PC-9 (cell line): ENCODE measurements at regions not wholly inside any gene's neighbourhood (a gene's known extent, or its start where the extent isn't known, plus 50 kb on each side); places are given as distances from the start of the nearest gene placed in this dataset.

Source experiments
- BruUV-seq: library from RNA; stranded (reverse); fragments of 400-500 nt; replicated peaks from 2 replicates; lab custom pipeline; 2021; lab: Mats Ljungman, UMichigan
- CTCF ChIA-PET: fragments of 300-600 bp; sonication (Branson Sonifier 250); formaldehyde crosslinking; loops from one replicate; lab custom pipeline; 2022; ENCODE audit warnings: antibody characterized with exemption; lab: Charles Lee
- POLR2A ChIA-PET: fragments of 300-600 bp; sonication (Branson Sonifier 250); formaldehyde crosslinking; loops from one replicate; lab custom pipeline; 2022; ENCODE audit warnings: antibody characterized with exemption; ENCODE audit not compliant: unreplicated experiment; lab: Charles Lee
- DNase-seq, 2 experiments: peaks; one replicate each; pipeline versions ENCODE4 v3.0.0 to v3.0.0-alpha.2; 2015 to 2022; ENCODE audit warnings: mixed read lengths in 1 of 2
- H2AFZ ChIP-seq: fragments of 200-600 bp; sonication (generic); 2 replicates; pipeline ENCODE4 v1.8.1; 2017; ENCODE audit warnings: antibody characterized with exemption
- H3F3A ChIP-seq: fragments of 200-600 bp; sonication (generic); 2 replicates; pipeline ENCODE4 v1.8.1; 2017; ENCODE audit warnings: antibody characterized with exemption, mild to moderate bottlenecking, low read depth; ENCODE audit not compliant: insufficient read depth
- H3K27ac ChIP-seq: fragments of 200-600 bp; sonication (generic); 2 replicates; pipeline ENCODE4 v1.6.1; 2016; ENCODE audit warnings: mixed run types
- H3K27me3 ChIP-seq: fragments of 200-600 bp; sonication (generic); 2 replicates; pipeline ENCODE4 v1.6.1; 2016; ENCODE audit warnings: low read depth, mixed run types; ENCODE audit not compliant: insufficient read depth
- H3K36me3 ChIP-seq: fragments of 200-600 bp; sonication (generic); 2 replicates; pipeline ENCODE4 v1.6.1; 2016; ENCODE audit warnings: low read depth, mixed run types
- H3K4me1 ChIP-seq: fragments of 200-600 bp; sonication (generic); replicated peaks from 2 replicates; pipeline ENCODE4 v1.6.1; 2016; ENCODE audit warnings: mixed run types; ENCODE audit not compliant: insufficient read depth
- H3K4me2 ChIP-seq: fragments of 200-600 bp; sonication (generic); 2 replicates; pipeline ENCODE4 v1.6.1; 2017; ENCODE audit warnings: mixed run types
- H3K4me3 ChIP-seq: fragments of 200-600 bp; sonication (generic); 2 replicates; pipeline ENCODE4 v1.6.1; 2016; ENCODE audit warnings: mixed run types
- H3K79me2 ChIP-seq: fragments of 200-600 bp; sonication (generic); 2 replicates; pipeline ENCODE4 v1.6.1; 2017; ENCODE audit warnings: low read depth, mixed run types
- H3K9me2 ChIP-seq: fragments of 200-600 bp; sonication (generic); 2 replicates; pipeline ENCODE4 v1.8.1; 2017; ENCODE audit warnings: mild to moderate bottlenecking; ENCODE audit not compliant: insufficient read depth
- H3K9me3 ChIP-seq: fragments of 200-600 bp; sonication (generic); 2 replicates; pipeline ENCODE4 v1.8.1; 2016; ENCODE audit warnings: low read depth; ENCODE audit not compliant: insufficient read depth
- H4K20me1 ChIP-seq: fragments of 200-600 bp; sonication (generic); 2 replicates; pipeline ENCODE4 v1.8.1; 2017; ENCODE audit not compliant: insufficient read depth
- EZH2 ChIP-seq: fragments of 200-600 bp; sonication (generic); IDR thresholded peaks from 2 replicates; pipeline ENCODE4 v1.8.0; 2017; ENCODE audit warnings: antibody characterized with exemption, low read depth
- intact Hi-C: fragments of 100-400 bp; cut with micrococcal nuclease; formaldehyde crosslinking; loops from one replicate; pipeline ENCODE4 v1.10.0; 2022; ENCODE audit not compliant: unreplicated experiment
- TF ChIP-seq, protein P1 (sequence below): fragments of 200-600 bp; sonication (generic); conservative IDR thresholded peaks from 2 replicates; pipeline ENCODE4 v1.6.1; 2017; ENCODE audit warnings: mixed run types, antibody characterized with exemption, mild to moderate bottlenecking, moderate library complexity

DNA sequence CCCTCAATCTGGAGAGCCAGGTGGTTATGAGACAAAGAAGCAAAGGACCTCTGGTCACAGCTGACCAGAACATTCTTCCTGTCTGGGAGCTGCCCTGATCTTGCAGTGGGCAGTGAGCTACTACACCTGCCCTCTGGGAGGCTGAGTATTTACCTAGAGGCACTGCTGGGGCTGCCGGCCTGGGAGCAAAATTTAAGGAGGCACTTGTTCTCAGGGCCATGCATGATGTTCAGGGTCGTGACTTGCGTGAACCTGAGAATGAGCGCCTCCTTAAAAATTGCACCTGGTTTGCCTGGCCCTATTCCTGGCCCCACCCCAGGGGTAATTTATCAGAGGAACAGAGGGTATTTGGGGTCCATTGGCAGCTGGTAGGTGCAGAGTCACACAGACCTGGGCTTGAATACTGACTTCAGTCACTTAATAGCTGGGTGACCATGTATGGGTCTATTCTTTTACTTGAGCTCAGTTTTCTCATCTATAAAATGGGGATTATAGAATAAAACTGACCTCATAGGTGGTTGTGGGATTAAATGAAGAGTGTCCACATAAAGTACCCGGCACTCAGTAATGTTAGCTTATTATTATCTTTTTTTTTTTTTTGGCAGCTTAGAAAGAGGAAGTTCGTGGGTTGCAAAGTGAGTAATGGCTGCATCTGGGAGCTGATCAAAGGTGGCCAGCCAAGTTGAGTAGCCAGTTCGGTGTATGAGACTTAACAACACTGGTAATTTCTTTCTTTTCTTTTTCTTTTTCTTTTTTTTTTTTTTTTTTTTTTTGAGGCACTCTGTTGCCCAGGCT, 107.4 kb upstream of the MED13L start:
- Histone ChIP-seq H3K4me3 (no peak overlapping the region), H2AFZ (no peak overlapping the region), H3K9me2 (no peaks in the 10 kb centered on the region), H3K79me2 (no peaks in the 10 kb centered on the region), H4K20me1 (no peaks in the 10 kb centered on the region), H3K27ac (no peak overlapping the region), H3K4me2 (peak overlapping the region; percentile 4; the same call in 1 of the 2 replicates), H3K9me3 (no peaks in the 10 kb centered on the region), H3K36me3 (no peaks in the 10 kb centered on the region), H3F3A (peaks cover 17% of the 10 kb centered on the region), H3K4me1 (peaks cover 48% of the 10 kb centered on the region), H3K27me3 (no peaks in the 10 kb centered on the region)
- TF ChIP-seq, protein P1, sequence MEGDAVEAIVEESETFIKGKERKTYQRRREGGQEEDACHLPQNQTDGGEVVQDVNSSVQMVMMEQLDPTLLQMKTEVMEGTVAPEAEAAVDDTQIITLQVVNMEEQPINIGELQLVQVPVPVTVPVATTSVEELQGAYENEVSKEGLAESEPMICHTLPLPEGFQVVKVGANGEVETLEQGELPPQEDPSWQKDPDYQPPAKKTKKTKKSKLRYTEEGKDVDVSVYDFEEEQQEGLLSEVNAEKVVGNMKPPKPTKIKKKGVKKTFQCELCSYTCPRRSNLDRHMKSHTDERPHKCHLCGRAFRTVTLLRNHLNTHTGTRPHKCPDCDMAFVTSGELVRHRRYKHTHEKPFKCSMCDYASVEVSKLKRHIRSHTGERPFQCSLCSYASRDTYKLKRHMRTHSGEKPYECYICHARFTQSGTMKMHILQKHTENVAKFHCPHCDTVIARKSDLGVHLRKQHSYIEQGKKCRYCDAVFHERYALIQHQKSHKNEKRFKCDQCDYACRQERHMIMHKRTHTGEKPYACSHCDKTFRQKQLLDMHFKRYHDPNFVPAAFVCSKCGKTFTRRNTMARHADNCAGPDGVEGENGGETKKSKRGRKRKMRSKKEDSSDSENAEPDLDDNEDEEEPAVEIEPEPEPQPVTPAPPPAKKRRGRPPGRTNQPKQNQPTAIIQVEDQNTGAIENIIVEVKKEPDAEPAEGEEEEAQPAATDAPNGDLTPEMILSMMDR: no peak
- no peak for TF ChIP-seq EZH2
- POLR2A ChIA-PET: no interaction called here
- DNase-seq: peak in 1 of 2 experiments; percentile 51
- CTCF ChIA-PET: no interaction called here
- intact Hi-C loops: loop anchor here (10.0 kb wide), 1 partner anchor 370 kb away; no protein-coding TSS in a partner anchor
- no TSS peak for BruUV-seq

DNA sequence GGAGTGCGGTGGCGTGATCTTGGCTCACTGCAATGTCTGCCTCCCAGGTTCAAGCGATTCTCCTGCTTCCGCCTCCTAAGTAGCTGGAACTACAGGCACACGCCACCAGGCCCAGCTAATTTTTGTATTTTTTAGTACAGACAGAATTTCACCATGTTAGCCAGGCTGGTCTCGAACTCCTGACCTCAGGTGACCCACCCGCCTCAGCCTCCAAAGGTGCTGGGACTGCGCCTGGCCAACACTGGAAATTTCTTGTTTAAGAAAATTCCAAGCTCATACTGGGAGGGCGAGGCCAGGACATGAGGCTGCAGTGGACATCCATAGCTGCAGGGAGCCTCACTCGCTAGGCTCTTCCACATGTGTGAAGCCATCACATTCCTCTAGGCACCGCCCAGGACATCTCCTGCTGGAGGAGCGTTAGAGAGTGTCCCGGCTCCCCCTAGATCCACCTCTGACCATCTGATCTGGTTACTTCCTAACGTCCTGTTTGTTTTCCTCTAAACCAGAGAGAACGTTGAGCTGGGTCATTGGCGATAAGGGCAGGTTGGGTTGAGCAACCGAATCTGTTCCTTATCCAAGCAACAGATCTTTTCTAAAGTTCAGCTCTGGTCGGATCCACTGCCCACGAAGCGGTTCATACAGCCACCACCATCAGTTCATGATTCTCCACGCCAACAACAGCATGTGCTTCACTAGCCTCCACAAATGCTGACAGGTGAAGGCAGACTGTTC, 108.2 kb upstream of the MED13L start:
- Histone ChIP-seq H3K9me2 (no peaks in the 10 kb centered on the region), H3K4me2 (no peak overlapping the region), H3K4me1 (peaks cover 54% of the 10 kb centered on the region), H4K20me1 (no peaks in the 10 kb centered on the region), H2AFZ (no peak overlapping the region), H3F3A (peaks cover 23% of the 10 kb centered on the region), H3K27ac (no peak overlapping the region), H3K79me2 (no peaks in the 10 kb centered on the region), H3K36me3 (no peaks in the 10 kb centered on the region), H3K27me3 (no peaks in the 10 kb centered on the region), H3K4me3 (no peak overlapping the region), H3K9me3 (no peaks in the 10 kb centered on the region)
- TF ChIP-seq EZH2: no peak
- TF ChIP-seq, protein P1: no peak
- POLR2A ChIA-PET: no interaction called here
- intact Hi-C loops: loop anchor here (10.0 kb wide), 1 partner anchor 371 kb away; no protein-coding TSS in a partner anchor
- CTCF ChIA-PET: interaction anchor here (0.6 kb wide), 1 partner anchor 65 kb away, joined by 8 read pairs; no protein-coding TSS in a partner anchor
- BruUV-seq: no TSS peak
- DNase-seq: no peak

DNA sequence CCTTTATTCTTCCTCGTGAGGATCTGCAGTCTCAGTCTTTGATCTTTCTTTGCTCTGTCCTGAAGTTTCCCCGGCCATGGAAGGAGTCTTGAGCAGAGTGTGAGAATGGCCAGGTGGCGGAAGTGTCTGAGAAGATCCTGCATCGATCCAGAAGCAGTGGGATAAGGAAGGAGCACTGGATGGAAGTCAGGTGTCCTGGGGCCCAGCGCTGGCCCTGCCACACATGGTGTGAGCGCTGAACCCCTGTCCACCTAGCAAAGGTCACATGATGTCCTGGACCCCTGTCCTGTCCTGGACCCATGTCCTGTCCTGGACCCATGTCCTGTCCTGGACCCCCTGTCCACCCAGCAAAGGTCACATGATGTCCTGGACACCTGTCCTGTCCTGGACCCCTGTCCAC, 111.8 kb upstream of the MED13L start:
- H2AFZ ChIP-seq: no peak overlapping the region
- ChIA-PET CTCF (interaction anchor here (0.6 kb wide), 1 partner anchor 1849 kb away, joined by 7 read pairs; no protein-coding TSS in a partner anchor), POLR2A (interaction anchor here (0.7 kb wide), 1 partner anchor 114 kb away, joined by 9 read pairs; no protein-coding TSS in a partner anchor)
- H3K79me2 ChIP-seq: no peaks in the 10 kb centered on the region
- peaks cover 43% of the 10 kb centered on the region for H3K4me1 ChIP-seq
- no peak for DNase-seq
- H3K9me3 ChIP-seq: no peaks in the 10 kb centered on the region
- no peak for TF ChIP-seq EZH2
- TF ChIP-seq, protein P1: no peak
- no peaks in the 10 kb centered on the region for H3K9me2 ChIP-seq
- BruUV-seq: no TSS peak
- intact Hi-C loops: loop anchor here (10.0 kb wide), 1 partner anchor 375 kb away; no protein-coding TSS in a partner anchor
- no peaks in the 10 kb centered on the region for H3K27me3 ChIP-seq
- H3K4me3 ChIP-seq: no peak overlapping the region
- H3F3A ChIP-seq: peaks cover 34% of the 10 kb centered on the region
- H3K4me2 ChIP-seq: peak overlapping the region; percentile 53
- peak overlapping the region; percentile 78 for H3K27ac ChIP-seq
- H4K20me1 ChIP-seq: no peaks in the 10 kb centered on the region
- no peaks in the 10 kb centered on the region for H3K36me3 ChIP-seq
